Testis (tissue), 2 donors: ENCODE measurements at regions not wholly inside any gene's neighbourhood (a gene's known extent, or its start where the extent isn't known, plus 50 kb on each side); places are given as distances from the start of the nearest gene placed in this dataset.
A peak's percentile ranks its signal among the peaks of the same experiment; 100 is the strongest.

Experiments used
- DNase-seq: peaks from one replicate; pipeline ENCODE4 v3.0.0-alpha.2; 2019
- H3K27ac ChIP-seq, 2 donors: fragments of 200-600 bp; sonication (generic); one replicate each; pipeline ENCODE4 v1.5.1; 2019
- H3K27me3 ChIP-seq: fragments of 200-600 bp; sonication (generic); one replicate; pipeline ENCODE4 v1.5.1; 2019
- H3K36me3 ChIP-seq: fragments of 200-600 bp; sonication (generic); one replicate; pipeline ENCODE4 v1.5.1; 2017; ENCODE audit warnings: low read depth; ENCODE audit errors: missing control alignments
- H3K4me1 ChIP-seq: fragments of 200-600 bp; sonication (generic); one replicate; pipeline ENCODE4 v1.5.1; 2019
- H3K4me3 ChIP-seq, 2 donors: fragments of 200-600 bp; sonication (generic); one replicate each; pipeline ENCODE4 v1.5.1; 2017 to 2019
- H3K9me3 ChIP-seq: fragments of 200-600 bp; sonication (generic); one replicate; pipeline ENCODE4 v1.5.1; 2017
- POLR2A ChIP-seq: fragments of 450-650 bp; IDR thresholded peaks from one replicate; pipeline ENCODE4 v1.6.1; 2017; ENCODE audit warnings: antibody characterized with exemption, mild to moderate bottlenecking, moderate library complexity
- WGBS, 2 donors: methylation state at CpG; one replicate each; pipeline ENCODE4 v1.1.5; 2018; 5-methylcytosine and 5-hydroxymethylcytosine counted together
- intact Hi-C: fragments of 100-400 bp; cut with DNase I; formaldehyde crosslinking; loops from one replicate; pipeline ENCODE4 v1.15.1; 2023; ENCODE audit warnings: low total_unique reads
- TF ChIP-seq, protein P1 (sequence below), 3 experiments: fragments of 450-650 bp in 2 of 3; fragments of 200-600 bp in 1 of 3; sonication (generic) in 1 of 3; IDR thresholded peaks; one replicate each; pipeline ENCODE4 v1.5.1; 2016 to 2019; ENCODE audit warnings: antibody characterized with exemption in 3 of 3, mild to moderate bottlenecking in 2 of 3, moderate library complexity in 1 of 3

- Histone ChIP-seq H3K27me3 (no peaks in the 10 kb centered on the region), H3K36me3 (no peaks in the 10 kb centered on the region), H3K4me3 (no peak overlapping the region), H3K9me3 (no peaks in the 10 kb centered on the region), H3K4me1 (no peaks in the 10 kb centered on the region), H3K27ac (no peak overlapping the region)
- intact Hi-C loops: no loop called here
- WGBS, 2 donors: 38 to 60% methylated on average over 2 of the region's 2 CpGs
- no peak for TF ChIP-seq POLR2A
- TF ChIP-seq, protein P1, sequence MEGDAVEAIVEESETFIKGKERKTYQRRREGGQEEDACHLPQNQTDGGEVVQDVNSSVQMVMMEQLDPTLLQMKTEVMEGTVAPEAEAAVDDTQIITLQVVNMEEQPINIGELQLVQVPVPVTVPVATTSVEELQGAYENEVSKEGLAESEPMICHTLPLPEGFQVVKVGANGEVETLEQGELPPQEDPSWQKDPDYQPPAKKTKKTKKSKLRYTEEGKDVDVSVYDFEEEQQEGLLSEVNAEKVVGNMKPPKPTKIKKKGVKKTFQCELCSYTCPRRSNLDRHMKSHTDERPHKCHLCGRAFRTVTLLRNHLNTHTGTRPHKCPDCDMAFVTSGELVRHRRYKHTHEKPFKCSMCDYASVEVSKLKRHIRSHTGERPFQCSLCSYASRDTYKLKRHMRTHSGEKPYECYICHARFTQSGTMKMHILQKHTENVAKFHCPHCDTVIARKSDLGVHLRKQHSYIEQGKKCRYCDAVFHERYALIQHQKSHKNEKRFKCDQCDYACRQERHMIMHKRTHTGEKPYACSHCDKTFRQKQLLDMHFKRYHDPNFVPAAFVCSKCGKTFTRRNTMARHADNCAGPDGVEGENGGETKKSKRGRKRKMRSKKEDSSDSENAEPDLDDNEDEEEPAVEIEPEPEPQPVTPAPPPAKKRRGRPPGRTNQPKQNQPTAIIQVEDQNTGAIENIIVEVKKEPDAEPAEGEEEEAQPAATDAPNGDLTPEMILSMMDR (IDR thresholded peaks at IDR 0.05): no peak
- DNase-seq: no peak
Measured at GRCh38 chr20:40589581-40589980, 99.5 kb downstream of the MAFB start.

DNA sequence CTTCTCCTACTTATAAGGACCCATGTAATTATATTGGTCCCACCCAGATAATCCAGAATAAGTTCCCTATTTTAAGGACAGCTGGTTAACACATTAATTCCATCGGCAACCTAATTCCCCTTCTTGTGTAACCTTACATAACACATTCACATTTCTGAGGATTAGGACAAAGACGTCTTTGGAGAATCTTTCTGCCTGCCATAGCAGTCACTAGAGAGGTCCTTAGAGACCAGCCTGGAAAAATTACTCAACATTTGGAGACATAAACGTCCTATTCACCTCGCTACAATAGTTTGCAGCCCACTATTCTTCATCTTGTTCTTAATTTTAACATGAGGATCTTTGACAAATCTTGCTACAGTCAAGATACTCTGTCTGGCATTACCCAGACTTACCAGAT lies 100.1 kb downstream of the MAFB start:
- no peaks in the 10 kb centered on the region for H3K9me3 ChIP-seq
- TF ChIP-seq POLR2A: no peak
- H3K27me3 ChIP-seq: no peaks in the 10 kb centered on the region
- 83 to 86% methylated on average over 4 of the region's 4 CpGs for WGBS, 2 donors
- H3K36me3 ChIP-seq: no peaks in the 10 kb centered on the region
- no peaks in the 10 kb centered on the region for H3K4me1 ChIP-seq
- H3K4me3 ChIP-seq: no peak overlapping the region
- intact Hi-C loops: no loop called here
- H3K27ac ChIP-seq: no peak overlapping the region
- DNase-seq: no peak

- 82 to 92% methylated on average over 7 of the region's 7 CpGs for WGBS, 2 donors
- no peaks in the 10 kb centered on the region for H3K27me3 ChIP-seq
- intact Hi-C loops: no loop called here
- H3K4me1 ChIP-seq: no peaks in the 10 kb centered on the region
- TF ChIP-seq POLR2A: no peak
- TF ChIP-seq, protein P1 (IDR thresholded peaks at IDR 0.05): no peak
- H3K27ac ChIP-seq: no peak overlapping the region
- no peaks in the 10 kb centered on the region for H3K36me3 ChIP-seq
- no peak overlapping the region for H3K4me3 ChIP-seq
- H3K9me3 ChIP-seq: no peaks in the 10 kb centered on the region
- no peak for DNase-seq
Measured at GRCh38 chr20:40587038-40587437, 102.0 kb downstream of the MAFB start.

DNA sequence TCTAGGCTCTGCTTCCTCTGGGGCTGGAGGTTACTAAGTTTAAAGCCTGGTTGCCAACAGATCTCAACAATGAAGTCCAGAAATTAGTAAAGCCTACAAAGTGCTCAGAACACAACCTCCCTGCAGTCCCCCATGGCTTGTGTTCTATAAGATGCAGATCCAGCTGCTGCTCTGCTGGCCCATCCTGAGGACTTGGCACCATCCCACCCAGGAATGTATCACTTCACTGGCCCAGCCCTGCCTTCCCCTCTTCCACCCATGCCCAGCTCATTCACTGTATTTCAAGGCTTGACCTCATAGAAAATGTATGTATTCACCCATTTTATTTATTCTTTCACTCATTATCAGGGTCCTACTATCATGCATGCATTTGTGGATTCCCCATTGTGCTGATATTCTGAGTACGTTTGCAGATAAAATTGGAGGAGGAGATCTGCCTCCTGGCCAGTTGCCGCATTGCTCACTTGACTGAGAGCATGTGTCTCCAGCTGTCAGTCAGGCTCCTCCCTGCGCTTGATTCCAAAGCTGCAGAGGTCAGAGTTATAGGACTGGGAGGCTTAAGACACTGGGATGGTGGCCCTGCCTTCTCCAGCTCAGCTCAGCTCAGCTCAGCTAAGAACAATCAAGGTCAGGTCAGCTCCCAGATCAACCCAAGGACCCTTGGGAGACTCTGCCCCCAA lies 104.8 kb downstream of the MAFB start:
- Histone ChIP-seq H3K9me3 (no peaks in the 10 kb centered on the region), H3K4me1 (no peaks in the 10 kb centered on the region), H3K4me3 (no peak overlapping the region), H3K27ac (no peak overlapping the region), H3K36me3 (no peaks in the 10 kb centered on the region), H3K27me3 (no peaks in the 10 kb centered on the region)
- TF ChIP-seq, protein P1 (IDR thresholded peaks at IDR 0.05): no peak
- TF ChIP-seq POLR2A: no peak
- WGBS, 2 donors: 52 to 59% methylated on average over 3 of the region's 3 CpGs
- DNase-seq: peak; percentile 45
- intact Hi-C loops: no loop called here

DNA sequence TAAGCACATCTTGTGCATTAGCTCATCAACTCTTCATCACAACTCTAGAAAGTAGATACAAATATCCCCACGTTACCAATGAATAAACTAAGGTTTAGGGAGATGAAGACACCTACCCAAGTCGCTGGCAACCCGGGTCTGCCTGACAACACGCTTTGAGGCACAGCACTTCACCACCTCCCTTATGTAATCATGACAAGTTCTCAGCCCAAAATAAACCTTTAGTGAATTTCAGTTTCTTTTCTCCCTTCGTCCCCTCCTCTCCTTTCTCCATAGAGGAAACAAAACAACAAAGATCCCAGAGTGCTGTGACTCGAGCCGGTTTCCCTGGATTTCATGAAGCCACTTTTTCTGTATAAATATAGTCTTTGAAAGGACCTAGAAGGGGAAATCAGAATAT lies 105.4 kb downstream of the MAFB start:
- TF ChIP-seq, protein P1 (IDR thresholded peaks at IDR 0.05): no peak
- no peak for TF ChIP-seq POLR2A
- H3K36me3 ChIP-seq: no peaks in the 10 kb centered on the region

More for the DNA sequence above, 105.4 kb downstream of the MAFB start:
- intact Hi-C loops: no loop called here
- no peak overlapping the region for H3K4me3 ChIP-seq
- DNase-seq: no peak
- H3K27ac ChIP-seq: no peak overlapping the region
- H3K9me3 ChIP-seq: no peaks in the 10 kb centered on the region
- 81 to 88% methylated on average over 7 of the region's 7 CpGs for WGBS, 2 donors
- no peaks in the 10 kb centered on the region for H3K4me1 ChIP-seq
- H3K27me3 ChIP-seq: no peaks in the 10 kb centered on the region
